HEK293T (cell line): ENCODE measurements at regions not wholly inside any gene's neighbourhood (a gene's known extent, or its start where the extent isn't known, plus 50 kb on each side); places are given as distances from the start of the nearest gene placed in this dataset.

Experiments
- FOXA1 ChIP-seq: fragments of 450-650 bp; IDR thresholded peaks from 2 replicates; pipeline ENCODE4 v1.6.1; 2016; ENCODE audit warnings: mild to moderate bottlenecking
- FOXM1 ChIP-seq: fragments of 450-650 bp; IDR thresholded peaks from 2 replicates; pipeline ENCODE4 v1.6.1; 2017; ENCODE audit warnings: mild to moderate bottlenecking, borderline replicate concordance
- SP1 ChIP-seq: fragments of 450-650 bp; IDR thresholded peaks from 2 replicates; pipeline ENCODE4 v1.6.1; 2017
- SUZ12 ChIP-seq: fragments of 450-650 bp; IDR thresholded peaks from 2 replicates; pipeline ENCODE4 v1.6.1; 2016; ENCODE audit warnings: mild to moderate bottlenecking

DNA sequence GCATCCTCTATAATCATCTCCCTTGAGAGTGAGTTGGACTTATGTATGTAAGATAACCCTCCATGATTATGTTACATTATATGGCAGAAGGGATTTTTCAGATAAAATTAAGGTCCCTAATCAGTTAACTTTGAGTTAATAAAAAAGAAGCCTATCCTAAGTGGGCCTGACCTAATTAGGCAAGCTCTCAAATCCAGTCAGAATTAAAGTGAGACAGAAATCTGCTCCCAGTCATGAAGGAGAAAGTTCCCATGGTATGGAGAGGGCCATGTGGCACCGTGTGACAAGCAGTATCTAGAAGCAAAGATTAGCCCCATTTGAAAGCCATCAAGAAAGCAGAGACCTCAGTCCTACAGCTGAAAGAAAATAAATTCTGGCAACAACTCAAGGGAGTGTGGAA, 202.4 kb downstream of the PRELID2 start:
- TF ChIP-seq SP1 (no peak), FOXA1 (no peak), FOXM1 (no peak), SUZ12 (no peak)
